Hippocampal formation (tissue), 2 donors: ENCODE measurements at regions not wholly inside any gene's neighbourhood (a gene's known extent, or its start where the extent isn't known, plus 50 kb on each side); places are given as distances from the start of the nearest gene placed in this dataset.
"Not testable (repeated sequence)": the region's sequence is repeated elsewhere in the genome, so short reads cannot be mapped to it uniquely, and the experiment has no call there.

Experiments used
- DNase-seq, 2 donors: peaks; one replicate each; lab custom pipeline; 2025; lab: John Stamatoyannopoulos, UW

DNA sequence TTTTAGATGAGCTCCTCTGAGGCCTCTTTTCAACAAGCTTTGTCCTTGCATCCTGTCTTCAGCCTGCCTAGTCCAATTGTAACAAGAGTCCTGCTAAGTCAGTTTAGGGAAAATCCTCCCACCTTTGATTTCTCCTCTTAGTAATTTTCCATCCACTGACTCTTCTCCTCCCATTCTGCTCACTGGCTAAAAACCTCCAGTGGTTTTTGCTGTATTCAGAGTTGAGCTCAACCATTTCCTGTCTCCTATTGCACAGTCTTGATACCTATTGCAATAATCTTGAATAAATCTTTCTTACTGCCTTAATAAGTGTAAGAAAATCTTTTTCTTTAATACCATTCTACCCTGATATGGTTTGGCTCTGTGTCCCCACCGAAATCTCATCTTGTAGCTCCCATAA, 117.8 kb upstream of the ENPP6 start:
- DNase-seq = no peak

- not testable (repeated sequence) for DNase-seq
Measured at GRCh38 chr4:184333446-184333845, 115.8 kb upstream of the ENPP6 start.

GRCh38 chr4:184331268-184331995, 113.8 kb upstream of the ENPP6 start:
- DNase-seq = no peak

DNA sequence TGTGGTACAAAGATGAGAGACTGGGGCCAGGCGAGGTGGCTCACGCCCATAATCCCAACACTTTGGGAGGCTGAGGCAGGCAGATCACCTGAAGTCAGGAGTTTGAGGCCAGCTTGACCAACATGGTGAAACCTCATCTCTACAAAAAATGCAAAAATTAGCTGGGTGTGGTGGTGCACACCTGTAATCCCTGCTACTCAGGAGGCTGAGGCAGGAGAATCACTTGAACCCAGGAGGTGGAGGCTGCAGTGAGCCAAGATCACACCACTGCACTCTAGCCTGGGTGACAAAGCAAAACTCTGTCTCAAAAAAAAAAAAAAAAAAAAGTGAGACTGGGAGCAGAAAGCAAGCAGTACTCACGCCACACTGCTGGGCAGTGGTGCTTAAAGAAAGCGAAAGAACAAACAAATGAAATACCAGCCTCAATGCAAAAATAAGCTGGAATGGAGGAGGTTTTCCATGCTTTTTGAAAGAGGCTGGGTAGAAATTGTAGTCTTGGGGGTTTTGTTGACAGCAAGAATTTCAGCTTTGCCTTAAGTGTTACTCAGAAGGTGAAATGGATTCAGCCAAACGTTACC, 112.9 kb upstream of the ENPP6 start:
- not testable (repeated sequence) for DNase-seq

GRCh38 chr4:184329659-184330400, 112.2 kb upstream of the ENPP6 start:
- peak; percentile 17 to 24 for DNase-seq

DNA sequence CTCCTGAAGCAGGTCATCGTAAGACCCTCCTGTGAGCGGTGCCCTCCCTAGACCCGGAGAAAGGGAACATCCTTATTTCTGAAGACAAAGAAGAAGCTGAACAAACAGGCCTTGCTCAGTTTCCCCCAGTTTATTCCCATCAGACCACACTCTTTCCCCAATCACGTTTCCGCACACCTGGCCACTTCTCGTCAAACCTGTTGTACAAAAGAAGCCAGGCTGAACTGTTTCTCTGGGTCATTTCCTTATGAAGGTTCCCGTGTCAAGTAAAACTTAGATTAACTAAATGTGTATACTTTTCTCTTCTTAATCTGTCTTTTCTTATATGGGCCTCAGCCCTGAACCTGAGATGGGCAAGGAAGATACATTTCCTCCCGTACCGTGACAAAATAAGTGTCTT, 111.6 kb upstream of the ENPP6 start:
- no peak for DNase-seq

GRCh38 chr4:184328022-184328736, 110.5 kb upstream of the ENPP6 start:
- no peak for DNase-seq

GRCh38 chr4:184324939-184325477, 107.3 kb upstream of the ENPP6 start:
- DNase-seq = no peak

- no peak for DNase-seq
Measured at GRCh38 chr4:184322328-184323025, 104.8 kb upstream of the ENPP6 start.

DNA sequence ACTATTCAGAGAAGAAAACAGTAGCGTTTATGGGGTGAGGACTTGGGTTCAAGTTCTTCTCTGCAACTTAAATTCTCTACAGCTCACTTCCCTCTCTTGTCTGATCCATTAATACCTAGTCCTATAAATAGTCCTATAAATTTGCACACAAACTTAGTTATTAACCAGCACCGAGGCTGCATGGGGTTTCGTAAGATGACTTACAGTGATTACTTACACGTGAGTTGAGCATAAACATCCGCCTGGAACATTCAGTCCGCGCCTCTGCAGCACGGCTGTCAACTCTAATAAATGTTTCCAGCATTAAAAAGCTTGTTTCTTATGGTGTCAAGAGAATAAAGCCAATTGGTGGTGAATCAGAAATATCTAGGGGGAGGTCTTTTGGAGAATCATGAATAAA, 103.0 kb upstream of the ENPP6 start:
- DNase-seq = no peak

DNA sequence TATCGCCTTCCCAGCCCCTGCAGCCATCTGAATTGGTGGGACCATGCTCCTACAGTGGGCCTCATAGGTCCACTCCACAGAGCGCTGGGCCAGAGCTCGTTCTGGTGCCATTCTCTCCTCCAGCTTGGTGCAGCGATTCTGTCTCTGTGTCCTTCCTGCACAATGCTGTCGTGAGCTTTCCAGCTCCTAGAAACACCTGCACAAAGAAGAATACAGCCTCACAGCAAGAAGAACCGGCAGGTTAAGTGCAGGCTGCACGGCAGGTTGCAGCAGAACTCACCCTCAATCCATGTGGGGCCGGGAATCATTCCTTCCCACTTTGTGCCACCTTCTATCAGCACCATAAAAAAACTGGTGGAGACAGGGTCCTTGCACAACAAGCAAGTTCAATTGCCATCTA, 101.2 kb upstream of the ENPP6 start:
- DNase-seq = no peak

DNA sequence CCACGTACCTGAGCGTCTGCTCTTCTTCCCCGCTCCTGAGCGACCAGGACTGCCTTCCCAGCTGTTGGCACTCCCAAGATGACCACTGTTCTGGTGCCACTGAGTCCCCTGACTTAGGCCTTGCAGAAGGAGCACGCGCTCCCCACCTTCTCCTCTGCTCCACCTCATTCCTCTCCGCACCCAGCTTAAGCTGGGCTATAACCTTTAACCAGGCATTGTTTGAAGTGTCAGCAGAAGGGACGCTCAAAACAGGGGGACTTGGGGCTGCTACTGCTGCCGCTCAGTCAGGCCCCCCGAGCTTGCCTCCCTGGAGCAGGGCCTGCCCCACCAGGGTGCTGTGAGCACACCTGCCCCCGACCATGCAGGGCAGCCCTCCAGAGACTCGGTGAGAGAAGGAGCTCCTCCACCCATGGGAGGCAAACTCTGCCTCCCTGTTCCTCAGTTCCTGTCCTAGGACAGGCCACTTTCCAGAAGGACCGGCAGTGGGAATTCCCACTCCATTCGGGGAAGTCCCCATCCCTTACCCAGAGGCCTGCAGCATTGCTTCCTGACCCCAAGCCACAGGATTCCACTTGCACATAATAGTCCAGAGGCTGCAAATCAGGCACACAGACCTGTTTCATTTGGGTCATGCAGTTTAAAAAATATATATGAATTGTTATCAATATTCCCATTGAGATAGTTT, 99.7 kb upstream of the ENPP6 start:
- DNase-seq = no peak

GRCh38 chr4:184316821-184317220, 99.1 kb upstream of the ENPP6 start:
- no peak for DNase-seq

DNA sequence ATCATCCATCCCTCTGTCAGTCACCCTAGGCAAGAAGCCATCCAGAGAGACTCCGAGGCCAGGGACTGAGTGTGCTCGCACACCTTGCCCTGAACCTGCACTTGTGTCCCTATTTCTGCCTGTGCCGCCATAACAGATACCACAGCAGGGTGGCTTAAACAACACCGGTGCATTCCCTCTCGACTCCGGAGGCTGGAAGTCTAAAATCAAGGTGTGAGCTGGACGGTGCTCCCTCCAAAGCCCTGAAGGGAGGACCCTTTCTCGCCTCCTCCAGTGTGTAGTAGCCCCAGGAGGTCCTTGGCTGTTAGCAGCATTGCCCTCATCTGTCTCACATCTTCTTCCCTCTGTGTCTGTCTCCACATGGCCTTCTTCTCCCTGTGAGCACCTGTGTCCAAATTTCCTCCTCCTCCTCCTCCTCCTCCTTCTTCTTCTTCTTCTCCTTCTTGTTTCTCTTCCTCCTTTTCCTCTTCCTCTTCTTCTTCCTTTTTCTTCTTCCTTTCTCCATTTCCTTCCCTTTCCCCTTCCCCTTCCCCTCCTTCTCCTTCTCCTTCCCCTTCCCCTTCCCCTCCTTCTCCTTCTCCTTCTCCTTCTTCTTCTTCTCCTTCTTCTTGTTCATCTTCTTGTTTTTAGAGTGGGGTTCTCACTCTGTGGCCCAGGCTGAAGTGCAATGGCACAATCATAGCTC, 98.1 kb upstream of the ENPP6 start:
- no peak for DNase-seq

DNA sequence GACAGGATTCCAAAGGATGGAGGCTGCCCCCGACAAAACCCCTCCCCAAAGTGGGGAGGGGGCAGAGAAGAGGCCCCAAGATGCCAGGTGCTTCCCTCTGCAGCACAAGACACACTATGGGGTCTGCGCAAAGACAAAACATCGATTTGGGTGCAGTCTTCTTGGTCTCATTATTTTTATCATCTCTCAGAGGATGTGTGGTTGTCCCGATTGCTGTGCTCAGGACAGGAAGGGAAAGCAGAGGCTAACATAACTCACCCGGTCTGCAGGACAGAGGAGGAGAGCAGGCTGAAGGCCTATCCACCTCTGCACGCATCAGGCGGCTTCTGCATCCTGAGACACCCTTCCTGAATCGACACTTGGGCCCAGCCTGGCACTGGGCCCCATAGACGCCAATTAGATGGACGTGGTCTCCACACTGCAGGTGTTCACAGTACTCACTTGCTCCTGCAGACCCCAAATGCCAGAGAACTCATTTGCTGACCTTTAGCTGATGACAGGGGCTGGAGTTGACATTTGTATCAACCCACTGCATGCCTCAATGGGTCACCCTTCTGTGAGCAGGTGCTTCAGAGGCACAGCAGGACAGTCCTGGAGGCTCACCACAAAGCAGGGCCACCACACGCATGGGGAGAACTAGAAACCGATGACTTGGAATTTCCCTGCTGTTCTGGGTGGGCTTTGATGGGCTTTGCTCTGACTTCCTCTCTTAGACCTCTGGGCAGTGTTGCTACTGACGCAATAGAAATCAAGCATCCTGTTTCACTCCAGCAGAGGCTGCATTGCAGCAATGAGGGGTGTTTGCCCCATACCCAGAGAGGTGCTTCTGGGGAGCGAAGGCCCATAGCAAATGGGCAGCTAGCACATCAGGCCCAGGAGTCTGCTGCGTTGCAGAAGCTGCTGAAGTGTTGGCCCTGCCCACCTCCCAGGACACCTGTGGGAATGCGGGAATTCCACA, 96.3 kb upstream of the ENPP6 start:
- peak in 1 of 2 donors; percentile 2 for DNase-seq

DNA sequence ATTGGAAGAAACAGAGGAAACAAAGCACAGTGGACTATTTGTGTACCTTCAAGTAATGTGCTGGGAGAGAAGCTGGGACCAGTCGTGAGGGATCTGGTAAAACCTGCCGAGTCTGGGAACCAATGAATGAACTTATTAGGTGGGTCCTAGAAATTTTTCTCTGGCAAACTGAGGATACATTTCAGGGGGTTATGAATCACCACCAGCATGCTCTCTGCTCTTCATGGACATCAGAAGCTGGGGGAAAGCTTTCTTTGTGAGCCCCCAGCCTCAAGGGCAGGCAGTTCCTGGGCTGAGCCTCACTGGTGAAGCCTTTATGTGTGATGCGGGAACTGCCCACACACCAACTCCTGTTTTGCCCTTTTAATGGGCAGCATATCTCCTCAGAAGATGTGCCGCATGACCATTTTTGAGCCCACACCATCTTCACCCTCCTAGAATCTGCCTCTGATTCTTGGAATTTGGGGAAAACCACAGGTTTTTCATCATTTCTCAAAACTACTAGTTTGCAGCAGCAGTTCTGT, 95.4 kb upstream of the ENPP6 start:
- DNase-seq = no peak

- DNase-seq = no peak
Measured at GRCh38 chr4:184312126-184312525, 94.5 kb upstream of the ENPP6 start.

- DNase-seq = peak; percentile 4 to 20
Measured at GRCh38 chr4:184310881-184311709, 93.4 kb upstream of the ENPP6 start.
